Hindlimb muscle (tissue), 1 donor: ENCODE measurements at regions not wholly inside any gene's neighbourhood (a gene's known extent, or its start where the extent isn't known, plus 50 kb on each side); places are given as distances from the start of the nearest gene placed in this dataset.
"Not testable (repeated sequence)": the region's sequence is repeated elsewhere in the genome, so short reads cannot be mapped to it uniquely, and the experiment has no call there.

ENCODE experiments used
- DNase-seq: peaks from one replicate; pipeline ENCODE4 v3.0.0-alpha.2; 2013

DNA sequence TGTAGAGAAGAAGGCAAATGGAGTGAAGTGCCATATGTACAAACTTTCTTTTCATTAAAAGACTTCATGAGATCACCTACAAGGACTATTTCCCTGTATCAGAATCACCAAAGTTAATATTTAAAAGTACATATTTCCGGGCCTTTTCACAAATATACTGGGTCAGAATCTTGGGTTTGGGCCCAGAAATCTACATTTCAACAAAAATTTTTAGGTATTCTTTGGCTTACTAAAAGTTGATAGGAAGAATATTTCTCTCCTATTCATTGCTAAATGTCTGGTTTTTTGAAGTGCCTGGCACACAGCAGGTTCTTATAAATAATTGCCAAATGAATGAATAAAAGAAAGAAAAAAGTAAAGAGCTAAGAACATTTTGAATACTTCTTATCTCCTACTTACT is 843.8 kb upstream of the ACVR2A start:
- no peak for DNase-seq

DNA sequence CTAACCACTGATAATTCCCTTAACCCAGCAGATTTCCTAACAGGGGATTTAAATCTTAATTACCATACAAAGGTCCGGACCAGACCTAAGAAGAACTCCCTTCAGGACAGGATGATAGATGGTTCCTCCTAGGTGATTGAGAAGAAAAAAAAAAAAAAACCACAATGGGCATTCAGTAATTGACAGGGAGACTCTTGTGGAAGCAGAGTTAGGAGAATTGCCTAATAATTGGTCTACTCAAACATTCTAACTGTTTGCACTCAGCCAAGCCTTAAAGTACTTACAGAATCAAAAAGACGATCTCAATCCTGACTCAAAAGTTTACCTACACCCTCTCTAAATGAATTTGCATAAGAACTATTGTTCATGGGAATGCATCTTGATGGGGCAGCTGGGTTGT is 844.7 kb upstream of the ACVR2A start:
- not testable (repeated sequence) for DNase-seq

DNA sequence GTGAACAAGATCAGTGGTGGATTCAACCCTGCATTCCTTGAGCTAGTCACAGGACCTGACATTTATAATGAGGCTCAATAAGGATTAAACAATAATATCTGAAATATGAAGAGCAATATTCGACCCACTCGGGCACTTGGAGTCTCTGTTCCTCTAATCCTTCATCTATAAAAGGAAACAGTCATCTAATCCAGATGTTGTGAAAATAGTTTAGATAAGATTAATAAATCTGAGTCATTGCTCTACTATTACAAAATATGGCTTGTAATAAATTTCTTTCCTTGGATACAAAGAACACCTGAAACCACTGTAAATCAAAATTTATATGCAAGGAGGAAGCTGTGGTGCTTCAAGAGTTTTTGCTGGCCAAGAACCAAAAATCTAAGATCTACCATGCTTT is 846.9 kb upstream of the ACVR2A start:
- no peak for DNase-seq

DNA sequence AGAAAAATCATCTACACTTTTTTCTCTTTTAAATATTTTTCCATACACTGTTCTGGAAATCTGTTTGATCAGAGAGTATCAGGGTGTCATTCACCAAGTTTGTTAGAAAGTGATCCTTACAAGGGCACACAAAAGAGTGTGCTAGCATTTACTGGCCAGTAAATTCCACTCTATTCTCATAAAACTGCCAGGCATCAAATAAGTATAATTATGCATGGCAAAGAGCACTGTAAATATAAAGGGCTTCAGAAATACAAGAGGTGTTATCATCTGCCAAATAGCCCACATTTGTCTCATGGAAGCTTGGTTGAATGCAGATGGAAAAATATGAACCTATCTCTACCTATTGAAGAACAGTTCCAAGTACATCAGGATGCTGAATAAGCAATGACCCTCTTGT is 847.3 kb upstream of the ACVR2A start:
- DNase-seq, result no peak

DNA sequence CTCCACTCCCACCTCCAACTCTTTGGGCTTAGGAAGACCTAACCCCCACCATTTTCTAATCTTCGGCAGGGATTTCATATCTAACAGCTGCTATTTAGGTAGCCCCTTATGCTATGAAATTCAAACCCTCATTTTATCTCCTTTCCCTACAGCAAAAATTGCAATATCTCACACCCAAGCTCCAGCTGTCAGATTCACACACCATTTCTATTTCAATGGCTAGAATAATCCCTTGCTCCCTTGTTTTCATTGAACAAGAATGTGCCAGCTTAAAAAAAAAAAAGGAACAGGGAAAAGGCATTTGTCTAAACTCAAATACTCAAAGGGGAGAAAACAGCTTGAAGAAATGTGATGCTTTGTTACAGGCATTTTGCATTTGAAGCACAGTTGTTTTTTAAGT is 850.6 kb upstream of the ACVR2A start:
- DNase-seq, result no peak

DNA sequence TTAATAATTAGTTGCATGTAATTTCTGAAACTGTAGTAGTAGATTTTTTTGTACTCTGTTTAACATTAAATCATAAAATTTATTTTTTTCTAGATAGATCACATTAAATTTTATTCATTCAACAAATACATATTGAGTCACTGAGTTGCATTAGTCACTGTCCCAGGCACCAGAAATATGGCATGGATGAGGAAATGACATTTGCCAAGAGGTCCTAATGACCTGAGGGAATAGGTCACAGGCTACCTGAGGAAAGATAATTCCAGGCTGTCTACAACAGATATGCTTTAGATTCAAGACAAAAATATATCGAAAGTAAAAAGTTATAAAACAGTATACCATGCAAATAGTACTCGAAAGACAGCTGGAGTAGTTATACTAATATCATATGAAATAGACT is 852.4 kb upstream of the ACVR2A start:
- no peak for DNase-seq

DNA sequence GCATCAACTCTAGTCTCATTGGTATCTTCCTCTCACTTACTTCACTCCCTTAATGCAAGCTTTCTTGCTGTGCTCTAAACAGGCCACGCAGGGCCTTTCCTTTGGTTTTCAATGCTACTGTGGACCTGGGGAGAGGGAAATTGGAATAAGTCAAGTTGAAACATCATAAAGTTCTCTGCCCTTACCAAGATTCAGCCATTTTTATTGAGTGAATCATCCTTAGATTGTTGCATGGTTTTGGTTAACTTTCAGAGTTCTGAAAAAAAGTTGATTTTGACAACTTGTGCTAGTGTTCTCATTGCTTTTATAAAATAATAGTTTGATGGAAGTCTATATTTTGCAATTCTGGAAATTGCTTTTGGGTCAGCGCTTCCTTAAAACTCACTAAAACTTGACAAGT is 852.8 kb upstream of the ACVR2A start:
- DNase-seq, result no peak

DNA sequence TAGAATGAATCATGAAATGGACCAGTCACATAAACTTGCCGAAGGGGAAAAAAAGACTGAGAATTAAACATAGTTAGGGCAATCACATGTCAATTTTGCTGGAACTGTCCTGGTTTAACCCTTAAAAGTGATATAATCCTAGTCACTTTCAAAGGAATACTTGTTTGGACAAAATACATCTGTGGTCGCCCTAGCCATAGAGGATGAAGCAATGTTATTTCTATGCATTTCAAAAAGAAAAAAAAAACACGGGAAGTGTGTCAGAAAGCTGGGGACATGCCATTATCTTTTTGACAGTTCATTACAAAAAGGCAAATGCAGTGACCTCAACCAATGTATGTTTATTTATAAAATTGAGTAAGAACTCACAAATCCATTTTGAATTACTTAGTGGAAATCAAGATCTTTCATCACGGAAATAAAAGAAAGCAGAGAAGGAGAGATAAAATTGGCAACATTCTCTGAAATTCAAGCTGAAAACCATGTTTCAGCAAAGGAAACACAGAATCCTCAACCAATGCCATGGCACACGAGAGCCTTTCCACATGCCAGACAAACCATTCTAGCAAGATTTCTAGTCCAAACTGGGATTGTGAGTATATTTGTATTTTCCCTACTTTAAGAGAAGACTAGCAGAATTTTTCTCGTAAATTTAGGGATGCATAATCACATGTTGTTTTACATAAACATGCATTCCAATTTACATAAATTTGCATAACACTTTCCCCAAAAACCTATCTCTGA is 854.3 kb upstream of the ACVR2A start:
- DNase-seq, result no peak

DNA sequence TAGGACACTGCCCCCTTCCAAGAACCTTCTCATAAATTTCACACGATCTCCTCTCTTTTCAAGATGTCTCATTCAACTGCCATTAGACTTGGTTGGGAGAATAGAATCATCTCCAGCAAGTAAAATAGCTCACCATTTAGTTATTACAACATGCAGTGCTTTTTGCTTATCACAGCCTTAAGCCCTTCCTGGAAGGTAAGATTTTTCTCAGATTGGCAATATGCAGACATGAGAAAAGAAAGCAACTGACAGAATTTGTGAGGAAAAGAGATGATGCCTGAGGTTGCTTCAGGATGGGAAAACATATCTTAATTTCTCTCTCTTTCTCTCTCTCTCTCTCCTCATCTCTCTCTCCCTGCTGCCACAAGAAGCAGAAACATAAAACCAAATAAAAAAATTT is 855.1 kb upstream of the ACVR2A start:
- no peak for DNase-seq

DNA sequence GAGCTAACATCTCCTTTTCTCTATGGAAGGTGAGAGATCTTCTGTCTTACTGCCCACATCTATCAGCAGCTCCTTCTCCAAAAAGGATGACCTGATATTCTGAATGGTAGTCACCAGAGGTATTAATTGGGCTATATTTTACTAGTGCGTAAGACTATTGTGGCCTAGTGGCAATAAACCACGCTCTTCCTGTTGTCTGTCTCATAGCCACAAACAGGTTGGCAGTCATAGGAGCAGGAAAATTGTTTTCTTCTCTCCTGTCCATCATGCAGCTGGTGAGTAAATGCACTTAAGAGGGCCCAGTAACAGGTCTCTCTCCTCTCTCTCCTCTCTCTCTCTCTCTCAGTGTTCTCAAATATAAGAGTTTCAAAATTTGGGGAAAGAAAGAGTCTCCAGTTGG is 856.8 kb upstream of the ACVR2A start:
- DNase-seq, result no peak

DNA sequence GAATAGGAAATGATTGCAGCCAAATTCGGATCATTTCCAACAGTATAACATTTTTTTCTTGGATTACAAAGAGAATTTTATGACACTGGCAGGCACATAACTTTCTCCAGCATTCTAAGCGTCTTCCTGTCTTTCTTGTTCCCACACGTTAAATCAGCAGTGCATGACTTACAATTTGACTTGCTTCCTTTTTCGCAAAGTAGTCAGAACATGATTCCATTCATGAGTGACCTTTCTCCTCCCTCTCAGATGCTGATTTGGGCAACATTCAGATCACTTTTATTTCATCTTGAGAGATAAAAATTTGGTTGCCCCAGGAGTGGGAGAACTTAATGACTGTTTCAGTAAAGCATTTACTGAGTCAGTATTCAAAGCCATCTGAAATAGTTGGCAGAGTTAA is 858.7 kb upstream of the ACVR2A start:
- no peak for DNase-seq

DNA sequence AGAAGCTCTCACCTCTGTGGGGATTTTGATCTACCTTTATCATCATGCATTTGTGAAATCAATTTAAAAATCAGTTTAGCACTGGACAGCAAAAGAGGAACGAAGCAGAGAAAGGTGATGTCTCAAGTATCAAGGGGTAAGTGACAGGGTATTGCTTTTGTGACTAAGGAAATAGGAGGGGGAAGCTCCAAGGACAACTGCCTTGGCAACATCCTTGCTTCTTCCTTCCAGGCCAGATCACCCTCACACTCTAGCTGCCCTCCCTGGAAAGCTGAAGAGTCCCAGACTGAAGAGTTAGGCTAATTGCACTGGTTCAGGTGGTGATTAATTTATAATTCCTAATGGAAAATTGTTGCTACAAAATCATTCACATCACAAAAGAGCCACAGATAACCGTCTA is 859.1 kb upstream of the ACVR2A start:
- no peak for DNase-seq

DNA sequence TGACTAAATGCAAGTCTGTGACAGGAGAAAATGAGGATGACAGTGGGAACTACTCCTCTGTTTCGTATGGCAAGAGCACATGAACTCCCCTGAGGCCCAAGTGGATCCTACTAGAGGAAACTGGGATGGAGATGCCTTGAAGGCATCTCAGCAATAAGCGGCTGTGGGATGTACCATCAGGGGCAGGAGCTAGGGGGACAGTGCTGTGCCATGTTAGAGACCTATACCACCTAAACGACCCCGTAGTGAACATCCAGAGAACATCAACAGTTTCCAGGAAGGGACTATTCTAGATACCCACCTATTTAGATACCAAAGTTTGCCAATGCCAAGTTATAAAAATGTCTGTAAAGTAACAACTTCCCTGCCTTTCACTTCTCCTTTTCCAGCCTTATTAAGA is 860.8 kb upstream of the ACVR2A start:
- no peak for DNase-seq

DNA sequence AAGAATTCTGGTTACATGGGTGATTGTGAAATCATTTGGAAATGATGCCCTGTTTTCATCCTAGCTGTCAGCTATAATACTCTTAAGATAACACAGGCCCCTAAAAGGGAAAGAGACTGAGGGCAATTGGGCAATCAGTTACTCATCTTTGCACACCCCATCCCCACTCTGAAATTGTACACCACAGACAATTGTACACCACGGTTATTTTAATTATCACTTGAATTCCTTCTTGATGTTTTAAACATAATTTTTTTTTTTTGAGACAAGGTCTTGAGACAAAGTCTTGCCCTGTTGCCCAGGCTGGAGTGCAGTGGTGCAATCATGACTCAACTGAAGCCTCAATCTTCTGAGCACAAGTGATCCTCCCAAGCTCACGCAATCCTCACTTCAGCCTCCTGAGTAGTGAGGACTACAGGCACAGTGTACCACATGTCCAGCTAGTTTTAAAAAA is 862.4 kb upstream of the ACVR2A start:
- no peak for DNase-seq

DNA sequence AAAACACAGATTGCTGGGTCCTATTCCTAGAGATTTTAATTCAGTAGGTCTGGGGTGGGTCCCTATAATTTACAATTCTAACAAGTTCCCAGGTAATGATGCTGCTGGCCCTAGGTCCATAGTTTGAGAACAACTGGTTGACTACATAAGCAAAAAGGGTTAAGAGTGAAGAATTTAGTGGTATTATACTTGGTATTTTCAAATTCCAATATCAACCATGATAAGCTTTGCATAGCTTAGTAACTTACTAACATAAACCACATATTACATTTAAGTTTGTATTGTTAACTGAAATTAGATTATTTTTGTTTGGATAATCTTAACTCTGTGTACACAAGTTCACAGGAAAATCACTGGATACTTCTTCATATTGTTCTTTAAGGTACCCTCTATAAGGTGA is 862.9 kb upstream of the ACVR2A start:
- DNase-seq, result no peak

DNA sequence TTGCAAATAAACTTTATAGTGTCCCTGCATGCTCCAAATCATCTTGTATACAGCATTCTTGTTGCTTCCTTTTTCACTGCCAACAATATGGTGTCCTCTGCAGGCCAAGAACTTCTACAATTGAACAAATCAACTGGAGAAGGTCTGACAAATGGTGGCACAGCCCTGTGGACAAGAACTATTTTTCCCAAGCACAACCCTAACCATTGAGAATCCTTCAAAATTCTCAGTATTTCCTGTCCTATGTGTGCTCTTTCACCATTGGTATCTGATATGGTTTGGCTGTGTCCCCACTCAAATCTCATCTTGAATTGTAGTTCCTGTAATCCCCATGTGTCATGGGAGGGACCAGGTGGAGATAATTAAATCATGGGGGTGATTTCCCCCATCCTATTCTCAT is 865.1 kb upstream of the ACVR2A start:
- no peak for DNase-seq

DNA sequence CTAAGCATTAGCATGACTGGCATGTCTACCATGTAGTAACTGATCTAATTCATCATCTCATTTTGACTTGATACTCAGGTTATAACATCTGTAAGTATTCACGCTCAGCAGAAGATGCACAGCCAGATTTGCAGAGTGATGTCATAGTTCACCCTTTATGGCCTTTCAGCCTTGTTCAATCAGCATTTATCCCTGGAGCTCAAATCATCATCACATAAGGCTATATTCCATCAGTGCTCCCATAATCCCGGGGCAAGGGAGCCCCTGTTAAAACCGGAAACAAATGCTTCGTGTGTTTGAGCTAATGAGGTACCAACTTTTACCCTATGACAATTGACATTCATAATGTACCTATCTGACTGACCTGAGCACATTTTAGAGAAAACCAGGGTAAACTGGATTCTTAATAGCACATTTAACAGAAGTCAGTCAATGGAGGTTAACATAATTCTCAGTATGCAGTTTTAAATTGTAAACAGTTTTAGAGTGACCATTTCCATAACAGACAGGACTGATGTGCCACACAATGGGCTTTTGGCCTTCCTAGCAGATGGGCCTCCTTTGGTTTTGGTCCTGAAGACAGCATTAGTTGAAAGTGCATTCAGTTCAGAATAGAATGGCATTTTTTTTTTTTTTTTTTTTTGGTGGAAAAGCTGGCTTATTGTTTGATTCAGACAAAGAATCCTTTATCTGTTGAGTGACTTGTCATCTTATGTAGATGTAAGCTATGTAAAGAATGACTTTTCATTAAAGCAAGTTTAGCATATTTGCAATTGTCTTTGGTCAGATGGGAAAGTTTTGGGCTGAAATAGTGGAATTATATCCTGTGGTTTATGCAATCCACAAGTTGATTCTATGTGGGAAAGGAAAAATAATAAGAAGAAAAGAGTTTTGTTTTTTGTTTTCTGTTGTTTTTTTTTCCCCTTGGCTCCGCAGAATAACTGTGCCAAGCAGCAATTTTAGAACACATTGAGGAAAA is 866.0 kb upstream of the ACVR2A start:
- DNase-seq, result no peak

DNA sequence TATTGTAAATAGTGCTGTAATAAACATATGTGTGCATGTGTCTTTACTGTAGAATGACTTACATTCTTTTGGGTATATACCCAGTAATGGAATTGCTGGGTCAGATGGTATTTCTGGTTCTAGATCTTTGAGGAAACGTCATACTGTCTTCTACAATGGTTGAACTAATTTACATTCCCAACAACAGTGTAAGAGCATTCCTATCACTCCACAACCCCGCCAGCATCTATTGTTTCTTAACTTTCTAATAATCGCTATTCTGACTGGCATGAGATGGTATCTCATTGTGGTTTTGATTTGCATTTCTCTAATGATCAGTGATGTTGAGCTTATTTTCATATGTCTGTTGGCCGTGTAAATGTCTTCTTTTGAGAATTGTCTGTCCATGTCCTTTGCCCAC is 873.8 kb upstream of the ACVR2A start:
- not testable (repeated sequence) for DNase-seq

DNA sequence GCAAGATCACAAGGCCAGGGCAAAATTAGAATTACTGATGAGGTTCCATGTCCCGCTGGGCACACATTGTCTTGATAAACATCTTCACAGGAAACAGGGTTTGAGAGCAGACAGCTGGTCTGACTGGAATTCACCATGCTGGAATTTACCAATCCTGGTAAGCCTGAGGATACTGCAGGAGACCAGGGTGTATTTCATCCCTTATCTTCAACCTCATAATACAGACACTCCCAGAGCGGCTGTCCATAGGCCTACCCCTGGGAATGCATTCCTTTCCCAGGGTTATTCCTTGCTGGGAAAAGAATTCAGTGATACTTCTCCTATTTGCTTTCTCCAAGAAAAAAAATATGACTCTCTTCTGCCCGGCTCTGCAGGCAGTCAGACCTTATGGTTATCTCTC is 875.1 kb upstream of the ACVR2A start:
- not testable (repeated sequence) for DNase-seq

DNA sequence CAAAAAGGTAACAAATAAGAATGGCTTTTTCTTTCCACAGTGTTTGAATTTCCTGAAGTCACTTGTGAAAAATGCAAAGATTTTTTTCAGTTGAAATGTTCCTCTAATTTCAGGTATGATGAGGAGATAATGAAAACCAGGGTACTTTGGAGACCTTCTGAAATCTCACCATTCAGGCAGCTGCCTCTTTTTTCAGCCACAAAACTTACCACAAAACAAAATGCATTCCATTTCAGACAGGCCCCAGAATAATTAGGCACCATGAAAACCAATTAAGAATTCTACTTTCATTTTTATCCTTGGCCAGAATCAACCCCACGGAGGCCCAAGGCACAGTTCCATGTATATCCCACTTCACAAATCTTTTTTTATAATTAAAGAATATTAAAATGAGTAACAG is 880.3 kb upstream of the ACVR2A start:
- no peak for DNase-seq

DNA sequence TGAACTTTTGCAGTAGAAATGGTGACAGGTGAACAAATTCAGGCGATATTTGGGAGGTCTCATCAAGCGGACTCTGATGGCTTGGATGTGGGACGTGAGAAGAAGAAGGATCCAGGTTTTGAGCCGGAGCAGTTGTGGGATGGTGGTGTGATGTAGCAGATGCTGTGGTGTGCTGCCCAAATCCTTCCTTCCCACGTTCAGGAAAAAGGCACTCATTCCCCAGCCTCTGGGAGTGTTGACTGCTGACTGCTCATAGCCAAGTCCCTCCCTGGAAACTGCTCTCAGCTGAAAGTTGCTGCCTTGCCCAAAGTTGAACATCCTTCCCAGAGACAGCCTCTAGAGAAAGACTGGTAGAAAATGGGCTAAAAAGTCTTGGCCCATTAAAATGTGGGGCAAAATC is 890.3 kb upstream of the ACVR2A start:
- no peak for DNase-seq

DNA sequence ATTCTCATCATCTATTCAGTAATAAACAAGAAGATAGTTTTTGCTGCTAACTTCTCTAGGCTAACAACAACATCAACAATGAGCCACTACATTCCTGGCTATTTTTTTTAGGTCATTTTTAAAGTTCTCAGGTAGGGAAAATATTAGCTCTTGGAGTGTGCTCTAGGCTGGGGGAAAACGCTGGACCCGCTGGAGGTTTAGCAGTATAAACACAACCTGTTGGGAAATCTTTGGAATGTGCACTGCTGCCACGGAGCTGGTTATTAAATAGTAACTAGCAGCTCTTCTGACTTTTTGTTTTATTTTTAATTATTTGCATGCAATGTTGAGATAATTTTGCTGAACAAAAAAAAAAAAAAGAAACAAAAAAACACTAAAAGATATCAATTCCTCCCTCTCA is 892.1 kb upstream of the ACVR2A start:
- DNase-seq, result no peak

DNA sequence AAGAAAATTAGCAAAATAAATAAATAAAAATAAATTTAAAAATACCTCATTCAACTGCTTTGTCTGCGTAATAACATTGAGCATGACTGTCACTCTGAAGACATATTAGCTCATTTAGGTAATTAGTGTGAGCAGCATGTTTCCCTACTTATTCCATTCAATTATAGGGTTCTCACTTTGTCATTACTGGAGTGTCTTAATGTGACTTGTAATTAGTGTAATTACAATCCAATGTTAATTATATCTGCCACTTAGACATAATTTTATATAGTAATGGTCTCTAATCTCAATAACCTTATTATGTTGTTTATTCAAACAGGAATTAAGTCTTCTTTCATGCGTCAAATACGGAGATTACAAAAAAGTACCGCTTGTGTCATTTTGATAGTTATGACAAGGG is 893.9 kb upstream of the ACVR2A start:
- DNase-seq, result no peak

DNA sequence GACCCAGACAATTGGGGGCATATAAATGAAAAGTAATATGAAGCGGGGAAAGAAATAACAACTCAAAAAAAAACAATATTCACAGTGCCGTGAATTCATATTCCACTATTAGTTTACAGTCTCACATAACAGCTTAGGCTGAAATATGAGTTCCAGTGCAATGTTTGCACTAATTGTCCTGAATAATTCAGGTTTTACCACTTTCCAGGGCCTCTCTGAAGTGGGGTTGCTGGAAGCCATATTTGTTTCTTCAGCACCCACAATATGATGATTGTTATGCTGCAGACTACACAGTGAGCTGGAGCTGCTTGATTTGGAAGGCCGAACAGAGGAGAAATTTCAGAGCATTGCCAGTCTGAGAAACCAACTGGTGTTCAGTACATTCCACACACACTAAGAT is 894.5 kb upstream of the ACVR2A start:
- no peak for DNase-seq
